Natural killer cell (primary cell): ENCODE measurements at regions not wholly inside any gene's neighbourhood (a gene's known extent, or its start where the extent isn't known, plus 50 kb on each side); places are given as distances from the start of the nearest gene placed in this dataset.
A peak's percentile ranks its signal among the peaks of the same experiment; 100 is the strongest.
"Not testable (repeated sequence)": the region's sequence is repeated elsewhere in the genome, so short reads cannot be mapped to it uniquely, and the experiment has no call there.

ENCODE experiments used
- ATAC-seq, 3 donors: fragments of 150-1000 bp in 2 of 3; fragments of 200-7000 bp in 1 of 3; cut with Tn5 transposase; 1 replicate in 1 of 3; 2 replicates in 2 of 3; pipeline ENCODE4 v1.10.0; 2021; ENCODE audit warnings: mild to moderate bottlenecking in 2 of 3, moderate library complexity in 2 of 3
- DNase-seq, 2 donors: peaks; one replicate each; pipeline versions ENCODE4 v3.0.0 to v3.0.0-alpha.2; 2013 to 2021; ENCODE audit warnings: mixed read lengths in 1 of 2
- H3K27ac ChIP-seq: one replicate; pipeline ENCODE4 v1.5.1; 2013; ENCODE audit warnings: mild to moderate bottlenecking, low read length
- H3K27me3 ChIP-seq: one replicate; pipeline ENCODE4 v1.6.1; 2013; ENCODE audit warnings: low read length; ENCODE audit not compliant: control insufficient read depth, insufficient read depth
- H3K36me3 ChIP-seq: one replicate; pipeline ENCODE4 v1.6.1; 2013; ENCODE audit warnings: low read length; ENCODE audit not compliant: control insufficient read depth, insufficient read depth
- H3K4me1 ChIP-seq: one replicate; pipeline ENCODE4 v1.6.1; 2013; ENCODE audit warnings: low read length; ENCODE audit not compliant: control insufficient read depth, insufficient read depth
- H3K4me3 ChIP-seq: one replicate; pipeline ENCODE4 v1.5.1; 2013; ENCODE audit warnings: low read length
- H3K9me3 ChIP-seq: one replicate; pipeline ENCODE4 v1.6.1; 2013; ENCODE audit warnings: low read length; ENCODE audit not compliant: control insufficient read depth, insufficient read depth
- H3K27ac Mint-ChIP-seq, 2 donors: one replicate each; pipeline ENCODE4 v1.8.0; 2022; ENCODE audit warnings: mild to moderate bottlenecking in 2 of 2, mixed read lengths in 2 of 2, moderate library complexity in 1 of 2
- H3K27me3 Mint-ChIP-seq, 2 donors: one replicate each; pipeline ENCODE4 v1.8.0; 2022; ENCODE audit warnings: low read depth in 2 of 2, mixed read lengths in 2 of 2
- H3K36me3 Mint-ChIP-seq: one replicate; pipeline ENCODE4 v1.8.0; 2022; ENCODE audit warnings: mixed read lengths
- H3K4me1 Mint-ChIP-seq, 2 donors: one replicate each; pipeline ENCODE4 v1.8.0; 2022; ENCODE audit warnings: mixed read lengths in 2 of 2
- H3K4me3 Mint-ChIP-seq: one replicate; pipeline ENCODE4 v1.8.0; 2022; ENCODE audit warnings: mild to moderate bottlenecking, moderate library complexity, mixed read lengths
- H3K9me3 Mint-ChIP-seq, 2 donors: one replicate each; pipeline ENCODE4 v1.8.0; 2022; ENCODE audit warnings: mixed read lengths in 2 of 2
- WGBS: methylation state at CpG from one replicate; pipeline ENCODE4 v1.1.7; 2013; ENCODE audit warnings: missing lambda C conversion rate; ENCODE audit not compliant: insufficient coverage; 5-methylcytosine and 5-hydroxymethylcytosine counted together
- intact Hi-C: fragments of 100-400 bp; cut with micrococcal nuclease; formaldehyde crosslinking; loops from one replicate; pipeline ENCODE4 v1.14.2; 2022
- TF ChIP-seq, protein P1 (sequence below): fragments of 200-600 bp; IDR thresholded peaks from one replicate; pipeline ENCODE4 v1.8.0; 2022; ENCODE audit warnings: antibody characterized with exemption

- 72% methylated on average over 5 of the region's 5 CpGs for WGBS
- Mint-ChIP-seq H3K36me3 (no peaks in the 10 kb centered on the region), H3K27ac (no peak overlapping the region), H3K27me3 (peaks cover 18 to 33% of the 10 kb centered on the region in 2 donors), H3K4me3 (no peak overlapping the region), H3K4me1 (no peaks in the 10 kb centered on the region), H3K9me3 (peaks cover 3 to 4% of the 10 kb centered on the region in 2 donors)
- ATAC-seq: no peak
- Histone ChIP-seq H3K4me1 (no peaks in the 10 kb centered on the region), H3K27ac (no peak overlapping the region), H3K4me3 (no peak overlapping the region), H3K9me3 (no peaks in the 10 kb centered on the region), H3K27me3 (peaks cover 2% of the 10 kb centered on the region), H3K36me3 (no peaks in the 10 kb centered on the region)
- intact Hi-C loops: no loop called here
- DNase-seq: no peak
- TF ChIP-seq, protein P1, sequence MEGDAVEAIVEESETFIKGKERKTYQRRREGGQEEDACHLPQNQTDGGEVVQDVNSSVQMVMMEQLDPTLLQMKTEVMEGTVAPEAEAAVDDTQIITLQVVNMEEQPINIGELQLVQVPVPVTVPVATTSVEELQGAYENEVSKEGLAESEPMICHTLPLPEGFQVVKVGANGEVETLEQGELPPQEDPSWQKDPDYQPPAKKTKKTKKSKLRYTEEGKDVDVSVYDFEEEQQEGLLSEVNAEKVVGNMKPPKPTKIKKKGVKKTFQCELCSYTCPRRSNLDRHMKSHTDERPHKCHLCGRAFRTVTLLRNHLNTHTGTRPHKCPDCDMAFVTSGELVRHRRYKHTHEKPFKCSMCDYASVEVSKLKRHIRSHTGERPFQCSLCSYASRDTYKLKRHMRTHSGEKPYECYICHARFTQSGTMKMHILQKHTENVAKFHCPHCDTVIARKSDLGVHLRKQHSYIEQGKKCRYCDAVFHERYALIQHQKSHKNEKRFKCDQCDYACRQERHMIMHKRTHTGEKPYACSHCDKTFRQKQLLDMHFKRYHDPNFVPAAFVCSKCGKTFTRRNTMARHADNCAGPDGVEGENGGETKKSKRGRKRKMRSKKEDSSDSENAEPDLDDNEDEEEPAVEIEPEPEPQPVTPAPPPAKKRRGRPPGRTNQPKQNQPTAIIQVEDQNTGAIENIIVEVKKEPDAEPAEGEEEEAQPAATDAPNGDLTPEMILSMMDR: no peak
Measured at GRCh38 chr2:238615187-238615586, 188.5 kb downstream of the ASB1 start.

- TF ChIP-seq, protein P1: no peak
- DNase-seq (no peak), ATAC-seq (no peak)
- intact Hi-C loops: no loop called here
- Mint-ChIP-seq H3K27me3 (peaks cover 21 to 36% of the 10 kb centered on the region in 2 donors), H3K4me1 (no peaks in the 10 kb centered on the region), H3K27ac (no peak overlapping the region), H3K4me3 (no peak overlapping the region), H3K9me3 (peaks cover 0 to 3% of the 10 kb centered on the region in 2 donors), H3K36me3 (no peaks in the 10 kb centered on the region)
- Histone ChIP-seq H3K36me3 (no peaks in the 10 kb centered on the region), H3K4me1 (no peaks in the 10 kb centered on the region), H3K27me3 (peaks cover 2% of the 10 kb centered on the region), H3K9me3 (no peaks in the 10 kb centered on the region), H3K4me3 (no peak overlapping the region), H3K27ac (no peak overlapping the region)
- WGBS: 87% methylated on average over 3 of the region's 5 CpGs
Measured at GRCh38 chr2:238616681-238617080, 190.0 kb downstream of the ASB1 start.

- H3K4me1 ChIP-seq, H3K27ac ChIP-seq, H3K27me3 ChIP-seq, H3K9me3 Mint-ChIP-seq, H3K9me3 ChIP-seq, H3K36me3 Mint-ChIP-seq, H3K36me3 ChIP-seq, H3K4me3 ChIP-seq, H3K4me1 Mint-ChIP-seq, H3K27ac Mint-ChIP-seq, ATAC-seq, H3K4me3 Mint-ChIP-seq, DNase-seq, intact Hi-C loops: not testable (repeated sequence)
- TF ChIP-seq, protein P1: peak; percentile 11
- H3K27me3 Mint-ChIP-seq: peaks cover 25 to 43% of the 10 kb centered on the region in 2 donors
- 23% methylated on average over 2 of the region's 2 CpGs for WGBS
Measured at GRCh38 chr2:238618494-238619283, 192.0 kb downstream of the ASB1 start.

GRCh38 chr2:238627899-238628298 is 201.2 kb downstream of the ASB1 start:
- intact Hi-C loops: no loop called here
- TF ChIP-seq, protein P1: no peak
- H3K4me1 ChIP-seq: no peaks in the 10 kb centered on the region
- Mint-ChIP-seq H3K27ac (no peak overlapping the region), H3K4me3 (no peak overlapping the region), H3K27me3 (no peaks in the 10 kb centered on the region), H3K36me3 (no peaks in the 10 kb centered on the region), H3K4me1 (no peaks in the 10 kb centered on the region), H3K9me3 (no peaks in the 10 kb centered on the region)
- ATAC-seq (no peak), DNase-seq (no peak)
- no peaks in the 10 kb centered on the region for H3K27me3 ChIP-seq
- WGBS: no CpG with 5 or more reads among the region's 3 CpGs
- no peak overlapping the region for H3K27ac ChIP-seq
- H3K4me3 ChIP-seq: no peak overlapping the region
- no peaks in the 10 kb centered on the region for H3K36me3 ChIP-seq
- no peaks in the 10 kb centered on the region for H3K9me3 ChIP-seq
